ENCODE measurements at regions not wholly inside any gene's neighbourhood (a gene's known extent, or its start where the extent isn't known, plus 50 kb on each side); places are given as distances from the start of the nearest gene placed in this dataset.
"Not testable (repeated sequence)": the region's sequence is repeated elsewhere in the genome, so short reads cannot be mapped to it uniquely, and the experiment has no call there.

GRCh38 chr12:60230056-60230455 lies 634.2 kb downstream of the SLC16A7 start:
- no peaks in the 10 kb centered on the region for H3K36me3 Mint-ChIP-seq (ENCODE audit: low read depth)
- H3K27ac Mint-ChIP-seq, result no peak overlapping the region
- H3K4me3 Mint-ChIP-seq, result no peak overlapping the region
- H3K9me3 Mint-ChIP-seq, result peaks cover 15% of the 10 kb centered on the region
- no peaks in the 10 kb centered on the region for H3K4me1 Mint-ChIP-seq (ENCODE audit: low read depth)
- no peaks in the 10 kb centered on the region for H3K27me3 Mint-ChIP-seq

DNA sequence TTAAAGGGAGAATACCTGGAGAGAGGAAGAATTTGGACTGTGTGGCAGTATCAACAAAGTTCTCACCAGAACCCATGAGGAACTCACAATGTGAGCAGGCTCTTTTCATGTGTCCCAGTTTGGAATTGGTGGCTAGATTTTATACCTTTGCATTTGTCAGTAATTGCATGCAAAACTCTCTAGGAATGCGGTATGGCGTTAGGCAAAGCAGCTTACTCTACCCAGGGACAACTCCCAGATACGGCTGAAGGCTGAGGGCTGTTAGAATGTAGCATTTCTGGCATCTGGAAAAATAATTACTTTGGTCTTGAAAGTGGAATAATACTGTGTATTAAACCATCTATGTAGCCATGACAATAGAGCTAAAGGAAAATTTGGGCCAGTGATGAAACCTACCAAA lies 635.5 kb downstream of the SLC16A7 start:
- Mint-ChIP-seq H3K4me3 (no peak overlapping the region), H3K9me3 (peaks cover 9% of the 10 kb centered on the region), H3K36me3 (ENCODE audit: low read depth) (no peaks in the 10 kb centered on the region), H3K4me1 (ENCODE audit: low read depth) (no peaks in the 10 kb centered on the region), H3K27me3 (no peaks in the 10 kb centered on the region), H3K27ac (no peak overlapping the region)

DNA sequence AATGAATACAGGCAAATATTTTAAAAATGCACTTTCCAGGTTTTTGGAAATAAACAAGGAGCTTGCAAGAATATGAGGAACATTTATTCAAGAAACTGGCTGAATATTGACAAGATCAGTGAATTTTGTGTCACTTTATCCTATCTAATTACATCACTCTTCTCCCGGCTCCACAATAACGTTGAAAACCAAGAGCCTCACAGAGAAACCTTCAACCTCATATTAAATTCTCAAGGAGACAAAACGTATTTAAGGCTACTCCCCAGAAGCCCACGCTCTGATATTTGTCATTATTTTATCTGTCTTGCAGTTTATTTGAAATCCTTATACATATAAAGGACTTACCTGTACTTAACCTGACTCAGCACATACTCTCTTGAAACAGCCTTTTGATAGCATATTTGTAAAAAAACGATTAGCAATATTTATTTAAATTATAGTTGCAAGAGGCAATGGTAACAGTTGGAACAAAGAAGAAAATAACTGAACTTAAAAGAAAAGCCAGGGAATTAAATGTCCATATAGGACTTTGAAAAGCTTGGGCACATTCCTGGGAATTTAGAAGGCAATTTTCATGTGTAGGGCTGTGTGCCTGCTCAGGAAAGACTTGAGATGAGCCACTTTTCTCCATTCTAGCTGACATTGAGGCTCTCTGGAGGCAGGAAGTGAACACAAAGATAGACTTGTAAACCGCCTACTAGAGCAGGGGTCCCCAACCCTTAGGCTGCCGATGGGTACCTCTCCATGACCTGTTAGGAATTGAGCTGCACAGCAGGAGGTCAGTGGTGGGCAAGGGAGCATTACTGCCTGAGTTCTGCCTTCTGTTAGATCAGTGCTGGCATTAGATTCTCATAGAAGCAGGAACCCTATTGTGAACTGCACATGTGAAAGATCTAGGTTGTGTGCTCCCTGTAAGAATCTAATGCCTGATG lies 636.4 kb downstream of the SLC16A7 start:
- Mint-ChIP-seq H3K27ac (no peak overlapping the region), H3K4me1 (ENCODE audit: low read depth) (no peaks in the 10 kb centered on the region), H3K9me3 (peaks cover 7% of the 10 kb centered on the region), H3K27me3 (no peaks in the 10 kb centered on the region), H3K36me3 (ENCODE audit: low read depth) (no peaks in the 10 kb centered on the region), H3K4me3 (no peak overlapping the region)

DNA sequence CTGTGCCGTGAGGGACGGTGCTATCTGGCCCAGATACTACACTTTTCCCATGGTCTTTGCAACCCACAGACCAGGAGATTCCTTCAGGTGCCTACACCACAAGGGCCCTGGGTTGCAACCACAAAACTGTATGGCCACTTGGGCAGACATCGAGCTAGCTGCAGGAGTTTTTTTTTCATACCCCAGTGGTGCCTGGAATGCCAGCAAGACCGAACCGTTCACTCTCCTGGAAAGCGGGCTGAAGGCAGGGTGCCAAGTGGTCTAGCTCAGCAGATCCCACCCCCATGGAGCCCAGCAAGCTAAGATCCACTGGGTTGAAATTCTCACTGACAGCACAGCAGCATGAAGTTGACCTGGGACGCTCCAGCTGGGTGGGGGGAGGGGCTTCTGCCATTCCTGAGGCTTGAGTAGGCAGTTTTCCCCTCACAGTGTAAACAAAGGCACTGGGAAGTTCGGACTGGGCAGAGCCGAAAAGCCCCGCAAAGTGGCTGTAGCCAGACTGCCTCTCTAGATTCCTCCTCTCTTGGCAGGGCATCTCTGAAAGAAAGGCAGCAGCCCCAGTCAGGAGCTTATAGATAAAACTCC lies 638.9 kb downstream of the SLC16A7 start:
- H3K36me3 Mint-ChIP-seq (ENCODE audit: low read depth); H3K27me3 Mint-ChIP-seq; H3K27ac Mint-ChIP-seq; H3K4me1 Mint-ChIP-seq (ENCODE audit: low read depth); H3K4me3 Mint-ChIP-seq: not testable (repeated sequence)
- H3K9me3 Mint-ChIP-seq, result peaks cover 12% of the 10 kb centered on the region

GRCh38 chr12:60235261-60235660 lies 639.4 kb downstream of the SLC16A7 start:
- Mint-ChIP-seq H3K4me1 (ENCODE audit: low read depth) (no peaks in the 10 kb centered on the region), H3K36me3 (ENCODE audit: low read depth) (no peaks in the 10 kb centered on the region), H3K4me3 (no peak overlapping the region), H3K27me3 (no peaks in the 10 kb centered on the region), H3K27ac (no peak overlapping the region), H3K9me3 (peaks cover 12% of the 10 kb centered on the region)

DNA sequence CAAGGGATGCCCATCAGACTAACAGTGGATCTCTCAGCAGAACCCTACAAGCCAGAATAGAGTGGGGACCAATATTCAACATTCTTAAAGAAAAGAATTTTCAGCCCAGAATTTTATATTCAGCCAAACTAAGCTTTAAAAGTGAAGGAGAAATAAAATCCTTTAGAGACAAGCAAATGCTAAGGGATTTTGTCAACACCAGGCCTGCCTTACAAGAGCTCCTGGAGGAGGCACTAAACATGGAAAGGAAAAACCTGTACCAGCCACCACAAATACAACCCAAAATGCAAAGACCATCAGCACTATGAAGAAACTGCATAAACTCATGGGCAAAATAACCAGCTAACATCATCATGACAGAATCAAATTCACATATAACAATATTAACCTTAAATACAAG lies 640.6 kb downstream of the SLC16A7 start:
- not testable (repeated sequence) for H3K27me3 Mint-ChIP-seq; H3K4me1 Mint-ChIP-seq (ENCODE audit: low read depth); H3K4me3 Mint-ChIP-seq; H3K36me3 Mint-ChIP-seq (ENCODE audit: low read depth); H3K27ac Mint-ChIP-seq
- H3K9me3 Mint-ChIP-seq, result peaks cover 12% of the 10 kb centered on the region

DNA sequence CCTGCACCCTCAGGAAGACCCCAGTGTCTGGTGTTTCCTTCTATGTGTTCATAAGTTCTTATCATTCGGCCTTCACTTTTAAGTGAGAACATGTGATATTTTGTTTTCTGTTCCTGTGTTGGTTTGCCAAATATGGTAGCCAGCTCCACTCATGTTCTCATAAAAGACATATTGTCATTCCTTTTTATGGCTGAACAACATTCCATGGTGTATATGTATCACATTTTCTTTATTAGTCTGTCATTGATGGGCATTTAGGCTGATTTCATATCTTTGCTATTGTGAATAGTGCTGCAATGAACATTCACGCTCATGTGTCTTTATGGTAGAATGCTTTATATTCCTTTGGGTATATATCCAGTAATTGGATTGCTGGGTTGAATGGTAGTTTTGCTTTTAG lies 645.1 kb downstream of the SLC16A7 start:
- Mint-ChIP-seq H3K27me3 (no peaks in the 10 kb centered on the region), H3K9me3 (peaks cover 10% of the 10 kb centered on the region), H3K36me3 (ENCODE audit: low read depth) (no peaks in the 10 kb centered on the region), H3K27ac (no peak overlapping the region), H3K4me3 (no peak overlapping the region), H3K4me1 (ENCODE audit: low read depth) (no peaks in the 10 kb centered on the region)

DNA sequence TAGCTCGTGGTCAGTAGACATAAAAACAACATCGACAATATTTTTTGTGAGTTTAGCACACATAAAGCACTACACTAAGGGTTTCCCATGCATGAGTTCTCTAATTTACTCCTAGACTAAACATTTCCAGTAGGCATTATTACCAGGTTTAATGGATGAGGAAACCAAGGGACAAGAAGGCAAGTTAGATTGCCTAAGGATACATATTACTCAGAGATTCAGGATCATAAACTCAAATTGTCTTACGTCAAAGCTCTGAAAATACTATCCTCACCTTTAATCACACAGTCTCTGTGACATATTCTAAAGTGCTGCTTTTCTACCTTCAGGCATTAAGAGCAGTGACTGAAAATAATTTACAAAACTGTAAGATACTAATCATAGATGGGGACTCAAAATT lies 655.3 kb downstream of the SLC16A7 start:
- Mint-ChIP-seq H3K4me1 (ENCODE audit: low read depth) (no peaks in the 10 kb centered on the region), H3K36me3 (ENCODE audit: low read depth) (no peaks in the 10 kb centered on the region), H3K4me3 (no peak overlapping the region), H3K27me3 (no peaks in the 10 kb centered on the region), H3K27ac (no peak overlapping the region), H3K9me3 (no peaks in the 10 kb centered on the region)

DNA sequence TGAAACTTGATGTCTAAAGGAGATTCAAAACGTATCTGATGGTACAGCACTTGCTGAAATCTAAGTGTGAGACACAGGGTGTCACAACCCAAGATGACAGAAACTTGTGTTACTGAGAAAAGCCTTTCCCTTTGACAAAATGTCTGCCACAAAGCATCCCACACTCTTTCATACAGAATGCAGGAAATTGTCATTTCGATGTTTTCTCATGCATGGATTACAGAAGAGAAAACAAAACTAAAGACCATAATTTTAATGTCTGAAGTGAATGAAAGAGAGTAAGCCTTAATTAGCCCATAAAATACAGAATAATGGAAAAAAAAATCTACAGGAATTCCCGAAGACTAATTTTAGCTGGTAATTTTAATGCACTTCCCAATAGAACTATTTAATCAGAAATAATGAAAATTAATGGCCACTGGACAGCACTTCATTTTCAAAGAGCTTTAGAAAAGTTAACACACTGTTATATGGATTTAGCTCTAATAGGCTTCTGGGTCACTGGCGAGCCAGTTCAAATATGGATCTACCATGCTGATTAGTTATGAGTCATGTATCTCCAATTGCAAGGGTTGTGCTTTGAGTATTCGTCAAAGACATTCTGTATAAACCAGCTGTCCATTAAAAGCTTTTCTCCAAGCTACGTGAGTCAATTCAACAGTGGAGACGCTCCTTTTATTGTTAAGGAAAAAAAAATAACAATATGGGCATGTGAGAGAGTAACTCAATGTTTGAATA lies 656.7 kb downstream of the SLC16A7 start:
- Mint-ChIP-seq H3K9me3 (no peaks in the 10 kb centered on the region), H3K36me3 (ENCODE audit: low read depth) (no peaks in the 10 kb centered on the region), H3K4me1 (ENCODE audit: low read depth) (no peaks in the 10 kb centered on the region), H3K27ac (no peak overlapping the region), H3K4me3 (no peak overlapping the region), H3K27me3 (no peaks in the 10 kb centered on the region)

GRCh38 chr12:60255044-60255443 lies 659.2 kb downstream of the SLC16A7 start:
- Mint-ChIP-seq H3K9me3 (no peaks in the 10 kb centered on the region), H3K27me3 (no peaks in the 10 kb centered on the region), H3K4me1 (ENCODE audit: low read depth) (no peaks in the 10 kb centered on the region), H3K4me3 (no peak overlapping the region), H3K27ac (no peak overlapping the region), H3K36me3 (ENCODE audit: low read depth) (no peaks in the 10 kb centered on the region)

DNA sequence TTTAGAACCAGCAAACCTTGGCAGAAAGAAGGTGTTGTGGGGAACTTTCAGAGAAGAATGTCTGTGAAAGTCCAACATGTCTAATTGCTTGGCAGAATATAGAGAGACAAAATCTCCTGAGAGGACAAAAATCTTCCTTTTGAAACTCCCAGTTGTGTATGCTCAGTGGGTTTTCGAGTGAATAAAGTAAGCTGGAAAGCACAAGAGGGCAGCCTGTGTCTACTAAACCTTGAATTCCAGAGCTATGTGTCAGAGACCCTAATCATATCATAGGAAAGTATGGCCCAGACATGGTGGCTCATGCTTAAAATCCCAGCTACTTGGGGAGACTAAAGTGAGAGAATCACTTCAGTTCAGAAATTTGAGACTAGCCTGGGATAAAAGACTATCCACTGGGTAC lies 661.2 kb downstream of the SLC16A7 start:
- no peaks in the 10 kb centered on the region for H3K4me1 Mint-ChIP-seq (ENCODE audit: low read depth)
- no peaks in the 10 kb centered on the region for H3K9me3 Mint-ChIP-seq
- H3K36me3 Mint-ChIP-seq (ENCODE audit: low read depth), result no peaks in the 10 kb centered on the region
- H3K4me3 Mint-ChIP-seq, result no peak overlapping the region
- H3K27me3 Mint-ChIP-seq, result no peaks in the 10 kb centered on the region
- H3K27ac Mint-ChIP-seq, result no peak overlapping the region

DNA sequence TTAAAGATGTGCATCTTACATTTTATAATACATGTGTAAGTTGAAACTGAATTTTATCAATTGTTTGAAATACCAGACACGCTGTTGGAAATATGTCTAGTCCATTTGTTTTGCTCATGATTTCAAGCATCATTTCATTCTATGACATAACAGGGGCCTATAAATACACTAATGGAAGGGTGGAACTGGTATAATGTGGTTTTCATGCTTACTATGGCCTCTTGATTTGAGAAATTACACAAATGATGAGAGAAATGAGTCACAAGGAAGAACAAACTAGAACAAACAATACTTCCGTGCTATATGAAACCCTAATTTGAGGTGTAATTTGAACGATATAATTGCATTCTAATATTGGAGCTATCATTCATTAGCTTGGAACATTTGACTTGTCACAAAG lies 663.4 kb downstream of the SLC16A7 start:
- H3K4me3 Mint-ChIP-seq, result no peak overlapping the region
- H3K27me3 Mint-ChIP-seq, result no peaks in the 10 kb centered on the region
- no peaks in the 10 kb centered on the region for H3K36me3 Mint-ChIP-seq (ENCODE audit: low read depth)
- H3K9me3 Mint-ChIP-seq, result no peaks in the 10 kb centered on the region
- H3K27ac Mint-ChIP-seq, result no peak overlapping the region
- no peaks in the 10 kb centered on the region for H3K4me1 Mint-ChIP-seq (ENCODE audit: low read depth)

GRCh38 chr12:60262378-60262777 lies 666.5 kb downstream of the SLC16A7 start:
- Mint-ChIP-seq H3K4me1 (ENCODE audit: low read depth) (no peaks in the 10 kb centered on the region), H3K36me3 (ENCODE audit: low read depth) (no peaks in the 10 kb centered on the region), H3K27me3 (no peaks in the 10 kb centered on the region), H3K27ac (no peak overlapping the region), H3K9me3 (no peaks in the 10 kb centered on the region), H3K4me3 (no peak overlapping the region)

DNA sequence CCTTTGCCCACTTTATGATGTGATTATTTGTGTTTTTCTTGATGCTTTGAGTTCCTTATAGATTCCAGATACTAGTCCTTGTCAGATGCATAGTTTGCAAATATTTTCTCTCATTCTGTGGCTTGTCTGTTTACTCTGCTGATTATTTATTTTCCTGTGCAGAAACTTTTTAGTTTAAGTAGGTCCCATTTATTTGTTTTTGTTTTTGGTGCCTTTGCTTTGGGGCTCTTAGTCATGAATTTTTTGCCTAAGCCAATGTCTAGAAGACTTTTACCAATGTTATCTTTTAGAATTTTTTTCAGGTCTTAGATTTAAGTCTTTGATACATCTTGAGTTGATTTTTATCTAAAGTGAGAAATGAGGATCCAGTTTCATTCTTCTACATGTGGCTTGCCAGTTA lies 667.3 kb downstream of the SLC16A7 start:
- Mint-ChIP-seq H3K4me1 (ENCODE audit: low read depth) (no peaks in the 10 kb centered on the region), H3K4me3 (no peak overlapping the region), H3K9me3 (no peaks in the 10 kb centered on the region), H3K36me3 (ENCODE audit: low read depth) (no peaks in the 10 kb centered on the region), H3K27ac (no peak overlapping the region), H3K27me3 (no peaks in the 10 kb centered on the region)

DNA sequence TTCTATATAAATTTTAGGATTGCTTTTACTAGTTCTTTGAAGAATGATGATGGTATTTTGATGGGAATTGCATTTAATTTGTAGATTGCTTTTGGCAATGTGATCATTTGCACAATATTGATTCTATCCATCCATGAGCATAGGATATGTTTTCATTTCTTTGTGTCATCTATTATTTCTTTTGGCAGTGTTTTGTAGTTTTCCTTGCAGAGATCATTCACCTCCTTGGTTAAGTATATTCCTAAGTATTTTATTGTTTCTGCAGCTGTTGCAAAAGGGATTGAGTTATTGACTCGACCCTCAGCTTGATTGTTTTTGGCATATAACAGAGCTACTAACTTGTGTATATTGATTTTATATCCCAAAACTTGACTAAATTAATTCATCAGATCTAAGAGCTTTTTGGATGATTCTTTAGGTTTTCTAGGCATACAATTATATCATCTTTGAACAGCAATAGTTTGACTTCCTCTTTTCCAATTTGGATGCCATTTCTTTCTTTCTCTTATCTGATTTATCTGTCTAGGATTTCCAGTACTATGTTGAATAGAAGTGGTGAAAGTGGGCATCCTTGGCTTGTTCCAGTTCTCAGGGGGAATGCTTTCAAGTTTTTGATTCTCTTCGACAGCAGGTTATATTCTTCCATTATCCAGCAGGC lies 668.1 kb downstream of the SLC16A7 start:
- Mint-ChIP-seq H3K27me3 (no peaks in the 10 kb centered on the region), H3K9me3 (no peaks in the 10 kb centered on the region), H3K4me1 (ENCODE audit: low read depth) (no peaks in the 10 kb centered on the region), H3K27ac (no peak overlapping the region), H3K4me3 (no peak overlapping the region), H3K36me3 (ENCODE audit: low read depth) (no peaks in the 10 kb centered on the region)
